GM23338 (cell line): ENCODE measurements at regions not wholly inside any gene's neighbourhood (a gene's known extent, or its start where the extent isn't known, plus 50 kb on each side); places are given as distances from the start of the nearest gene placed in this dataset.

Experiments used
- ATAC-seq: fragments of 200-7000 bp; cut with Tn5 transposase; 3 replicates; pipeline ENCODE4 v1.9.1; 2020
- DNase-seq: peaks from one replicate; pipeline ENCODE4 v3.0.0-alpha.2; 2015; ENCODE audit warnings: low spot score
- H2AFZ ChIP-seq: fragments of 200-600 bp; sonication (generic); 2 replicates; pipeline ENCODE4 v1.8.0; 2016; ENCODE audit warnings: antibody characterized with exemption, mild to moderate bottlenecking, moderate library complexity
- H3F3A ChIP-seq: fragments of 200-600 bp; sonication (generic); replicated peaks from 2 replicates; pipeline ENCODE4 v1.8.0; 2017; ENCODE audit warnings: antibody characterized with exemption, mixed run types, low read depth
- H3K27ac ChIP-seq: fragments of 200-600 bp; sonication (generic); 2 replicates; pipeline ENCODE4 v1.6.1; 2016; ENCODE audit warnings: low read depth
- H3K27me3 ChIP-seq: fragments of 200-600 bp; sonication (generic); 2 replicates; pipeline ENCODE4 v1.8.0; 2016; ENCODE audit warnings: mild to moderate bottlenecking, mixed run types, moderate library complexity; ENCODE audit not compliant: insufficient read depth
- H3K36me3 ChIP-seq: fragments of 200-600 bp; sonication (generic); 2 replicates; pipeline ENCODE4 v1.8.0; 2016; ENCODE audit warnings: mild to moderate bottlenecking; ENCODE audit not compliant: insufficient read depth
- H3K4me1 ChIP-seq: fragments of 200-600 bp; sonication (generic); 2 replicates; pipeline ENCODE4 v1.8.0; 2016; ENCODE audit warnings: mild to moderate bottlenecking, moderate library complexity; ENCODE audit not compliant: insufficient read depth
- H3K4me2 ChIP-seq: fragments of 200-600 bp; sonication (generic); 2 replicates; pipeline ENCODE4 v1.7.1; 2017; ENCODE audit warnings: mixed run types
- H3K4me3 ChIP-seq: fragments of 200-600 bp; sonication (generic); 2 replicates; pipeline ENCODE4 v1.6.1; 2016; ENCODE audit warnings: mixed run types
- H3K79me2 ChIP-seq: fragments of 200-600 bp; sonication (generic); replicated peaks from 2 replicates; pipeline ENCODE4 v1.8.0; 2017; ENCODE audit warnings: mild to moderate bottlenecking; ENCODE audit not compliant: insufficient read depth
- H3K9me2 ChIP-seq: fragments of 200-600 bp; sonication (generic); 2 replicates; pipeline ENCODE4 v1.8.0; 2017; ENCODE audit not compliant: insufficient read depth
- H4K20me1 ChIP-seq: fragments of 200-600 bp; sonication (generic); replicated peaks from 2 replicates; pipeline ENCODE4 v1.8.0; 2017; ENCODE audit warnings: mild to moderate bottlenecking; ENCODE audit not compliant: insufficient read depth
- H3K27ac Mint-ChIP-seq: 2 replicates; pipeline ENCODE4 v1.8.0; 2020; ENCODE audit warnings: inconsistent platforms, mild to moderate bottlenecking, moderate library complexity, mixed read lengths
- H3K27me3 Mint-ChIP-seq: 3 replicates; pipeline ENCODE4 v1.8.0; 2022; ENCODE audit warnings: low read depth, mild to moderate bottlenecking, moderate library complexity, mixed read lengths, inconsistent platforms; ENCODE audit not compliant: insufficient read depth, poor library complexity
- H3K36me3 Mint-ChIP-seq: 3 replicates; pipeline ENCODE4 v1.8.0; 2021; ENCODE audit warnings: low read depth, mild to moderate bottlenecking, inconsistent platforms, moderate library complexity, mixed read lengths
- H3K4me1 Mint-ChIP-seq: 3 replicates; pipeline ENCODE4 v1.8.0; 2020; ENCODE audit warnings: mild to moderate bottlenecking, inconsistent platforms, mixed read lengths
- H3K4me3 Mint-ChIP-seq: 3 replicates; pipeline ENCODE4 v1.8.0; 2021; ENCODE audit warnings: moderate library complexity, mild to moderate bottlenecking, inconsistent platforms, mixed read lengths
- H3K9me3 Mint-ChIP-seq: 3 replicates; pipeline ENCODE4 v1.8.0; 2020; ENCODE audit warnings: moderate library complexity, mild to moderate bottlenecking, inconsistent platforms, mixed read lengths
- CREB1 ChIP-seq: fragments of 250-450 bp; sonication (Bioruptor Pico); IDR thresholded peaks from 2 replicates; pipeline ENCODE4 v1.5.0; 2020; ENCODE audit warnings: low read depth, mild to moderate bottlenecking, moderate library complexity
- CTCF ChIP-seq, 2 experiments: fragments of 200-600 bp in 1 of 2; sonication (generic) in 1 of 2; conservative IDR thresholded peaks; 2 replicates each; pipeline versions ENCODE4 v1.5.1 to v1.6.1; 2016 to 2017; ENCODE audit warnings: antibody characterized with exemption in 2 of 2, low read depth in 2 of 2, mild to moderate bottlenecking in 2 of 2, moderate library complexity in 1 of 2
- ETS1 ChIP-seq: IDR thresholded peaks from 2 replicates; pipeline ENCODE4 v1.6.1; 2016; ENCODE audit warnings: antibody characterized with exemption
- EZH2 ChIP-seq: fragments of 200-600 bp; sonication (generic); IDR thresholded peaks from one replicate; pipeline ENCODE4 v1.8.0; 2017; ENCODE audit warnings: antibody characterized with exemption, mild to moderate bottlenecking, low read depth; ENCODE audit not compliant: unreplicated experiment
- EZH2phosphoT487 ChIP-seq: fragments of 200-600 bp; sonication (generic); IDR thresholded peaks from one replicate; pipeline ENCODE4 v1.8.1; 2018; ENCODE audit warnings: antibody characterized with exemption; ENCODE audit not compliant: unreplicated experiment
- JUNB ChIP-seq: IDR thresholded peaks from one replicate; pipeline ENCODE4 v1.6.1; 2016; ENCODE audit warnings: antibody characterized with exemption; ENCODE audit not compliant: unreplicated experiment
- NANOG ChIP-seq: IDR thresholded peaks from 2 replicates; pipeline ENCODE4 v1.6.1; 2016; ENCODE audit warnings: antibody characterized with exemption, borderline replicate concordance
- POLR2AphosphoS5 ChIP-seq: IDR thresholded peaks from 2 replicates; pipeline ENCODE4 v1.6.1; 2016; ENCODE audit warnings: antibody characterized with exemption, low read depth
- REST ChIP-seq: IDR thresholded peaks from one replicate; pipeline ENCODE4 v1.6.1; 2018; ENCODE audit warnings: antibody characterized with exemption; ENCODE audit not compliant: unreplicated experiment
- STAT1 ChIP-seq: IDR thresholded peaks from one replicate; pipeline ENCODE4 v1.6.1; 2016; ENCODE audit warnings: antibody characterized with exemption; ENCODE audit not compliant: unreplicated experiment
- ZNF114 ChIP-seq: fragments of 250-450 bp; sonication (Bioruptor Pico); IDR thresholded peaks from 2 replicates; pipeline ENCODE4 v1.5.0; 2020; ENCODE audit warnings: mild to moderate bottlenecking, moderate library complexity
- ZNF331 ChIP-seq: fragments of 250-450 bp; sonication (Bioruptor Pico); IDR thresholded peaks from 2 replicates; pipeline ENCODE4 v1.5.0; 2020; ENCODE audit warnings: low read depth, mild to moderate bottlenecking, moderate library complexity
- ZNF462 ChIP-seq: fragments of 250-450 bp; sonication (Bioruptor Pico); IDR thresholded peaks from 2 replicates; pipeline ENCODE4 v1.5.0; 2020; ENCODE audit warnings: mild to moderate bottlenecking, moderate library complexity

GRCh38 chr12:76692846-76693245, 71.1 kb upstream of the ZDHHC17 start:
- no peak overlapping the region for H3K27ac ChIP-seq
- H3K4me3 ChIP-seq, result no peak overlapping the region
- H3K9me2 ChIP-seq, result no peaks in the 10 kb centered on the region
- DNase-seq, result no peak
- peaks cover 21% of the 10 kb centered on the region for H3K4me1 Mint-ChIP-seq
- no peaks in the 10 kb centered on the region for H3F3A ChIP-seq
- no peaks in the 10 kb centered on the region for H3K36me3 Mint-ChIP-seq
- TF ChIP-seq POLR2AphosphoS5, result no peak
- TF ChIP-seq REST, result no peak
- TF ChIP-seq STAT1, result no peak
- no peak for TF ChIP-seq CREB1 (CRISPR knock-in tag)
- TF ChIP-seq ZNF331 (CRISPR knock-in tag), result no peak
- TF ChIP-seq JUNB, result no peak
- no peak for TF ChIP-seq EZH2
- TF ChIP-seq ZNF462 (CRISPR knock-in tag), result no peak
- no peak for TF ChIP-seq EZH2phosphoT487
- no peak for TF ChIP-seq NANOG
- no peak for TF ChIP-seq ETS1
- no peak for TF ChIP-seq ZNF114
- TF ChIP-seq CTCF (conservative IDR thresholded peaks at IDR 0.05; ENCODE audit: low read depth in 2 of 2), result no peak
- H4K20me1 ChIP-seq, result no peaks in the 10 kb centered on the region
- H3K4me2 ChIP-seq, result no peak overlapping the region
- H3K27ac Mint-ChIP-seq, result no peak overlapping the region
- peaks cover 12% of the 10 kb centered on the region for H3K4me1 ChIP-seq
- H3K4me3 Mint-ChIP-seq, result no peak overlapping the region
- ATAC-seq, result no peak
- no peaks in the 10 kb centered on the region for H3K79me2 ChIP-seq
- no peaks in the 10 kb centered on the region for H3K27me3 ChIP-seq
- no peaks in the 10 kb centered on the region for H3K36me3 ChIP-seq
- peak overlapping the region; percentile 90 for H2AFZ ChIP-seq
- H3K9me3 Mint-ChIP-seq, result no peaks in the 10 kb centered on the region
- peaks cover 8% of the 10 kb centered on the region for H3K27me3 Mint-ChIP-seq
